Naive thymus-derived CD4-positive, alpha-beta T cell (primary cell): ENCODE measurements at regions not wholly inside any gene's neighbourhood (a gene's known extent, or its start where the extent isn't known, plus 50 kb on each side); places are given as distances from the start of the nearest gene placed in this dataset.

ENCODE experiments used
- ATAC-seq: fragments of 150-1000 bp; cut with Tn5 transposase; 2 replicates; pipeline ENCODE4 v1.10.0; 2021; ENCODE audit warnings: mild to moderate bottlenecking, moderate library complexity
- CTCF ChIA-PET: fragments of 350-600 bp; sonication (Branson Sonifier 250); formaldehyde crosslinking; loops from one replicate; lab custom pipeline; 2021; ENCODE audit warnings: antibody characterized with exemption; lab: Charles Lee
- POLR2A ChIA-PET: fragments of 350-600 bp; sonication (Branson Sonifier 250); formaldehyde crosslinking; loops from one replicate; lab custom pipeline; 2021; ENCODE audit warnings: antibody characterized with exemption, inconsistent platforms; lab: Charles Lee
- DNase-seq, 9 donors: peaks; one replicate each; pipeline versions ENCODE4 v3.0.0 to v3.0.0-alpha.2; 2020 to 2022; ENCODE audit warnings: mixed read lengths in 1 of 9
- H3K27ac ChIP-seq: one replicate; pipeline ENCODE4 v1.7.0; 2013; ENCODE audit warnings: mild to moderate bottlenecking, low read depth, low read length, moderate library complexity
- H3K27me3 ChIP-seq, 2 donors: one replicate each; pipeline ENCODE4 v1.7.0; 2013; ENCODE audit warnings: low read length in 2 of 2, mild to moderate bottlenecking in 2 of 2, moderate library complexity in 2 of 2; ENCODE audit not compliant: control insufficient read depth in 2 of 2, insufficient read depth in 2 of 2
- H3K36me3 ChIP-seq, 3 experiments: 1 replicate in 2 of 3; 2 replicates in 1 of 3; pipeline ENCODE4 v1.7.0; 2013; ENCODE audit warnings: low read length in 3 of 3, mild to moderate bottlenecking in 3 of 3, moderate library complexity in 1 of 3; ENCODE audit not compliant: insufficient read depth in 3 of 3, control insufficient read depth in 2 of 3
- H3K4me1 ChIP-seq, 2 donors: one replicate each; pipeline ENCODE4 v1.7.0; 2013; ENCODE audit warnings: low read length in 2 of 2, mild to moderate bottlenecking in 2 of 2, moderate library complexity in 1 of 2; ENCODE audit not compliant: control insufficient read depth in 2 of 2, insufficient read depth in 2 of 2
- H3K4me3 ChIP-seq: 2 replicates; pipeline ENCODE4 v1.7.0; 2013; ENCODE audit warnings: mild to moderate bottlenecking, low read length
- H3K9me3 ChIP-seq, 3 experiments: 1 replicate in 2 of 3; 2 replicates in 1 of 3; pipeline ENCODE4 v1.7.0; 2013; ENCODE audit warnings: low read length in 3 of 3; ENCODE audit not compliant: control insufficient read depth in 2 of 3
- H3K27ac Mint-ChIP-seq, 9 donors: one replicate each; pipeline ENCODE4 v1.8.0; 2020 to 2022; ENCODE audit warnings: mixed read lengths in 9 of 9, mild to moderate bottlenecking in 8 of 9, moderate library complexity in 5 of 9, inconsistent platforms in 2 of 9
- H3K27me3 Mint-ChIP-seq, 5 donors: one replicate each; pipeline ENCODE4 v1.8.0; 2021 to 2022; ENCODE audit warnings: mixed read lengths in 5 of 5, mild to moderate bottlenecking in 1 of 5
- H3K36me3 Mint-ChIP-seq, 5 donors: one replicate each; pipeline ENCODE4 v1.8.0; 2020 to 2022; ENCODE audit warnings: mixed read lengths in 5 of 5, mild to moderate bottlenecking in 3 of 5, inconsistent platforms in 1 of 5
- H3K4me1 Mint-ChIP-seq, 7 donors: one replicate each; pipeline ENCODE4 v1.8.0; 2020 to 2022; ENCODE audit warnings: mixed read lengths in 7 of 7, mild to moderate bottlenecking in 3 of 7, inconsistent platforms in 1 of 7
- H3K4me3 Mint-ChIP-seq, 10 donors: one replicate each; pipeline ENCODE4 v1.8.0; 2020 to 2022; ENCODE audit warnings: mild to moderate bottlenecking in 10 of 10, mixed read lengths in 10 of 10, moderate library complexity in 6 of 10, inconsistent platforms in 2 of 10
- H3K9me3 Mint-ChIP-seq, 11 donors: one replicate each; pipeline ENCODE4 v1.8.0; 2020 to 2022; ENCODE audit warnings: mixed read lengths in 11 of 11, mild to moderate bottlenecking in 4 of 11, inconsistent platforms in 1 of 11, moderate library complexity in 1 of 11
- intact Hi-C, 2 donors: fragments of 100-400 bp; cut with micrococcal nuclease; formaldehyde crosslinking; loops; one replicate each; pipeline ENCODE4 v1.15.1; 2023

- peaks cover 0 to 2% of the 10 kb centered on the region in 2 donors for H3K27me3 ChIP-seq
- Mint-ChIP-seq H3K9me3 (peaks cover 0 to 3% (median 0%) of the 10 kb centered on the region in 11 donors), H3K4me1 (peaks cover 0 to 3% (median 0%) of the 10 kb centered on the region in 7 donors), H3K4me3 (no peak overlapping the region), H3K27ac (no peak overlapping the region), H3K27me3 (peaks cover 0 to 10% (median 9%) of the 10 kb centered on the region in 5 donors), H3K36me3 (peaks cover 0 to 6% (median 0%) of the 10 kb centered on the region in 5 donors)
- CTCF ChIA-PET: interaction anchor here (1.3 kb wide), 1 partner anchor 22 kb away, joined by 3 read pairs; no protein-coding TSS in a partner anchor
- no peak for DNase-seq
- H3K4me3 ChIP-seq: no peak overlapping the region
- no peaks in the 10 kb centered on the region for H3K36me3 ChIP-seq
- no peaks in the 10 kb centered on the region for H3K4me1 ChIP-seq
- POLR2A ChIA-PET: no interaction called here
- no peak for ATAC-seq
- H3K9me3 ChIP-seq: no peaks in the 10 kb centered on the region
- H3K27ac ChIP-seq: no peak overlapping the region
- intact Hi-C loops: no loop called here
These were observed 137.0 kb upstream of the TNFAIP3 start for GRCh38 chr6:137729866-137730629.

GRCh38 chr6:137731600-137731959 lies 135.5 kb upstream of the TNFAIP3 start:
- Mint-ChIP-seq H3K27me3 (peaks cover 0 to 15% (median 9%) of the 10 kb centered on the region in 5 donors), H3K4me3 (no peak overlapping the region), H3K9me3 (no peaks in the 10 kb centered on the region), H3K4me1 (peaks cover 6 to 11% (median 9%) of the 10 kb centered on the region in 7 donors), H3K27ac (peak overlapping the region in 1 of 9 donors; percentile 35), H3K36me3 (peaks cover 0 to 4% (median 0%) of the 10 kb centered on the region in 5 donors)
- H3K9me3 ChIP-seq: no peaks in the 10 kb centered on the region
- H3K27ac ChIP-seq: no peak overlapping the region
- CTCF ChIA-PET: no interaction called here
- no peak for ATAC-seq
- intact Hi-C loops: no loop called here
- peaks cover 0 to 2% of the 10 kb centered on the region in 2 donors for H3K27me3 ChIP-seq
- POLR2A ChIA-PET: no interaction called here
- H3K36me3 ChIP-seq: no peaks in the 10 kb centered on the region
- peaks cover 3 to 7% of the 10 kb centered on the region in 2 donors for H3K4me1 ChIP-seq
- no peak overlapping the region for H3K4me3 ChIP-seq
- DNase-seq: no peak

- Histone ChIP-seq H3K27me3 (peaks cover 0 to 2% of the 10 kb centered on the region in 2 donors), H3K27ac (no peak overlapping the region), H3K36me3 (no peaks in the 10 kb centered on the region), H3K4me3 (no peak overlapping the region), H3K9me3 (no peaks in the 10 kb centered on the region), H3K4me1 (peaks cover 3 to 7% of the 10 kb centered on the region in 2 donors)
- ATAC-seq (peak; percentile 54), DNase-seq (no peak)
- H3K27me3 Mint-ChIP-seq: peaks cover 0 to 15% (median 9%) of the 10 kb centered on the region in 5 donors
- peak overlapping the region in 1 of 9 donors; percentile 35 for H3K27ac Mint-ChIP-seq
- H3K4me1 Mint-ChIP-seq: peaks cover 6 to 15% (median 10%) of the 10 kb centered on the region in 7 donors
- H3K4me3 Mint-ChIP-seq: no peak overlapping the region
- CTCF ChIA-PET: interaction anchor here (1.1 kb wide), 1 partner anchor 13 kb away, joined by 4 read pairs; no protein-coding TSS in a partner anchor
- peaks cover 0 to 4% (median 0%) of the 10 kb centered on the region in 5 donors for H3K36me3 Mint-ChIP-seq
- POLR2A ChIA-PET: no interaction called here
- intact Hi-C loops: no loop called here
- no peaks in the 10 kb centered on the region for H3K9me3 Mint-ChIP-seq
These were observed 135.0 kb upstream of the TNFAIP3 start for GRCh38 chr6:137731960-137732616.

- DNase-seq: no peak
- Histone ChIP-seq H3K36me3 (no peaks in the 10 kb centered on the region), H3K27me3 (peaks cover 0 to 2% of the 10 kb centered on the region in 2 donors), H3K4me1 (peaks cover 3 to 7% of the 10 kb centered on the region in 2 donors), H3K27ac (no peak overlapping the region), H3K9me3 (no peaks in the 10 kb centered on the region), H3K4me3 (no peak overlapping the region)
- ChIA-PET CTCF (interaction anchor here (1.2 kb wide), 1 partner anchor 9 kb away, joined by 3 read pairs; no protein-coding TSS in a partner anchor), POLR2A (no interaction called here)
- no peak overlapping the region for H3K4me3 Mint-ChIP-seq
- ATAC-seq: no peak
- no peak overlapping the region for H3K27ac Mint-ChIP-seq
- peaks cover 0 to 3% (median 0%) of the 10 kb centered on the region in 5 donors for H3K36me3 Mint-ChIP-seq
- peaks cover 6 to 21% (median 9%) of the 10 kb centered on the region in 7 donors for H3K4me1 Mint-ChIP-seq
- no peaks in the 10 kb centered on the region for H3K9me3 Mint-ChIP-seq
- intact Hi-C loops: no loop called here
- peaks cover 0 to 12% (median 0%) of the 10 kb centered on the region in 5 donors for H3K27me3 Mint-ChIP-seq
These were observed 133.7 kb upstream of the TNFAIP3 start for GRCh38 chr6:137733372-137733771.

- CTCF ChIA-PET: interaction anchor here (1.0 kb wide), 1 partner anchor 11 kb away, joined by 3 read pairs; no protein-coding TSS in a partner anchor
These were observed 132.8 kb upstream of the TNFAIP3 start for GRCh38 chr6:137734005-137734874.

GRCh38 chr6:137734875-137735182 lies 132.2 kb upstream of the TNFAIP3 start:
- ATAC-seq (peak; percentile 40), DNase-seq (no peak)
- intact Hi-C loops: no loop called here
- ChIA-PET POLR2A (no interaction called here), CTCF (interaction anchor here (1.0 kb wide), 1 partner anchor 10 kb away, joined by 3 read pairs; no protein-coding TSS in a partner anchor)
- Mint-ChIP-seq H3K27me3 (peaks cover 0 to 12% (median 0%) of the 10 kb centered on the region in 5 donors), H3K4me3 (no peak overlapping the region), H3K9me3 (no peaks in the 10 kb centered on the region), H3K4me1 (peaks cover 6 to 21% (median 9%) of the 10 kb centered on the region in 7 donors), H3K36me3 (peaks cover 0 to 3% (median 0%) of the 10 kb centered on the region in 5 donors), H3K27ac (no peak overlapping the region)
- Histone ChIP-seq H3K27ac (no peak overlapping the region), H3K4me3 (no peak overlapping the region), H3K9me3 (no peaks in the 10 kb centered on the region), H3K27me3 (peaks cover 0 to 2% of the 10 kb centered on the region in 2 donors), H3K4me1 (peaks cover 3 to 7% of the 10 kb centered on the region in 2 donors), H3K36me3 (no peaks in the 10 kb centered on the region)

More at GRCh38 chr6:137734005-137734874, 132.8 kb upstream of the TNFAIP3 start:
- Mint-ChIP-seq H3K27me3 (peaks cover 0 to 12% (median 0%) of the 10 kb centered on the region in 5 donors), H3K4me1 (peaks cover 6 to 21% (median 9%) of the 10 kb centered on the region in 7 donors), H3K27ac (no peak overlapping the region), H3K36me3 (peaks cover 0 to 3% (median 0%) of the 10 kb centered on the region in 5 donors), H3K9me3 (no peaks in the 10 kb centered on the region), H3K4me3 (no peak overlapping the region)
- ATAC-seq: no peak
- Histone ChIP-seq H3K4me3 (no peak overlapping the region), H3K4me1 (peaks cover 3 to 7% of the 10 kb centered on the region in 2 donors), H3K27ac (no peak overlapping the region), H3K36me3 (no peaks in the 10 kb centered on the region), H3K27me3 (peaks cover 0 to 2% of the 10 kb centered on the region in 2 donors), H3K9me3 (no peaks in the 10 kb centered on the region)
- POLR2A ChIA-PET: no interaction called here
- no peak for DNase-seq
- intact Hi-C loops: no loop called here
